ENCODE measurements at regions not wholly inside any gene's neighbourhood (a gene's known extent, or its start where the extent isn't known, plus 50 kb on each side); places are given as distances from the start of the nearest gene placed in this dataset.

DNA sequence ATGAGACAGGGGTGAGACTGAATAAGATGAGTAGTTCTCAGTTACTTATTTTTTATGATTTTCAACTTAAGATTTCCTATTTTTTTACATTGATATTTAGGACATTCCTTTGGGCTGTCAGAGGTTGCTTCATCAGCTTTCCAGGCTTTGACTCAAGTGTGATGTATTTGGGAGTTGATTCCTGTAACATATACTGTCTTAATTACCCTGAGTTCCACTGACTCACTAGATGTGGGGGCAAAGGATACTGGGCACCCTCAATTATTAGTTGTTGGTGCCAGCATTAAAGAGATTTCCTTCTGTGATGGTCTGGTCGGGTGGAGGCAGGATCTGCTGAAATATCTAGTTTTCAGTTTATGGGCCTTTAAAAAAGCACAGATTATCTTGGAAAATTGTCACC, 1535.8 kb downstream of the NLGN4Y start:
- H3K4me1 ChIP-seq (ENCODE audit: insufficient read depth) = no peaks in the 10 kb centered on the region
- no peaks in the 10 kb centered on the region for H3K27me3 Mint-ChIP-seq (ENCODE audit: insufficient read depth, low read depth, poor library complexity)
- no peak overlapping the region for H3K27ac Mint-ChIP-seq
- no peaks in the 10 kb centered on the region for H3K36me3 Mint-ChIP-seq (ENCODE audit: low read depth)
- no peak overlapping the region for H3K4me3 Mint-ChIP-seq
- no peak for TF ChIP-seq EZH2phosphoT487 (IDR thresholded peaks at IDR 0.05; ENCODE audit: unreplicated experiment)
- TF ChIP-seq EZH2 (IDR thresholded peaks at IDR 0.05; ENCODE audit: low read depth, unreplicated experiment) = no peak
- TF ChIP-seq STAT1 (IDR thresholded peaks at IDR 0.05; ENCODE audit: unreplicated experiment) = no peak
- no peak for TF ChIP-seq NANOG (IDR thresholded peaks at IDR 0.05; ENCODE audit: borderline replicate concordance)
- TF ChIP-seq JUNB (IDR thresholded peaks at IDR 0.05; ENCODE audit: unreplicated experiment) = no peak
- TF ChIP-seq ZNF331 (CRISPR knock-in tag; IDR thresholded peaks at IDR 0.05; ENCODE audit: low read depth) = no peak
- TF ChIP-seq, protein P1, sequence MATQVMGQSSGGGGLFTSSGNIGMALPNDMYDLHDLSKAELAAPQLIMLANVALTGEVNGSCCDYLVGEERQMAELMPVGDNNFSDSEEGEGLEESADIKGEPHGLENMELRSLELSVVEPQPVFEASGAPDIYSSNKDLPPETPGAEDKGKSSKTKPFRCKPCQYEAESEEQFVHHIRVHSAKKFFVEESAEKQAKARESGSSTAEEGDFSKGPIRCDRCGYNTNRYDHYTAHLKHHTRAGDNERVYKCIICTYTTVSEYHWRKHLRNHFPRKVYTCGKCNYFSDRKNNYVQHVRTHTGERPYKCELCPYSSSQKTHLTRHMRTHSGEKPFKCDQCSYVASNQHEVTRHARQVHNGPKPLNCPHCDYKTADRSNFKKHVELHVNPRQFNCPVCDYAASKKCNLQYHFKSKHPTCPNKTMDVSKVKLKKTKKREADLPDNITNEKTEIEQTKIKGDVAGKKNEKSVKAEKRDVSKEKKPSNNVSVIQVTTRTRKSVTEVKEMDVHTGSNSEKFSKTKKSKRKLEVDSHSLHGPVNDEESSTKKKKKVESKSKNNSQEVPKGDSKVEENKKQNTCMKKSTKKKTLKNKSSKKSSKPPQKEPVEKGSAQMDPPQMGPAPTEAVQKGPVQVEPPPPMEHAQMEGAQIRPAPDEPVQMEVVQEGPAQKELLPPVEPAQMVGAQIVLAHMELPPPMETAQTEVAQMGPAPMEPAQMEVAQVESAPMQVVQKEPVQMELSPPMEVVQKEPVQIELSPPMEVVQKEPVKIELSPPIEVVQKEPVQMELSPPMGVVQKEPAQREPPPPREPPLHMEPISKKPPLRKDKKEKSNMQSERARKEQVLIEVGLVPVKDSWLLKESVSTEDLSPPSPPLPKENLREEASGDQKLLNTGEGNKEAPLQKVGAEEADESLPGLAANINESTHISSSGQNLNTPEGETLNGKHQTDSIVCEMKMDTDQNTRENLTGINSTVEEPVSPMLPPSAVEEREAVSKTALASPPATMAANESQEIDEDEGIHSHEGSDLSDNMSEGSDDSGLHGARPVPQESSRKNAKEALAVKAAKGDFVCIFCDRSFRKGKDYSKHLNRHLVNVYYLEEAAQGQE (IDR thresholded peaks at IDR 0.05; ENCODE audit: unreplicated experiment) = no peak
- TF ChIP-seq POLR2AphosphoS5 (IDR thresholded peaks at IDR 0.05; ENCODE audit: low read depth) = no peak
- TF ChIP-seq, protein P2, sequence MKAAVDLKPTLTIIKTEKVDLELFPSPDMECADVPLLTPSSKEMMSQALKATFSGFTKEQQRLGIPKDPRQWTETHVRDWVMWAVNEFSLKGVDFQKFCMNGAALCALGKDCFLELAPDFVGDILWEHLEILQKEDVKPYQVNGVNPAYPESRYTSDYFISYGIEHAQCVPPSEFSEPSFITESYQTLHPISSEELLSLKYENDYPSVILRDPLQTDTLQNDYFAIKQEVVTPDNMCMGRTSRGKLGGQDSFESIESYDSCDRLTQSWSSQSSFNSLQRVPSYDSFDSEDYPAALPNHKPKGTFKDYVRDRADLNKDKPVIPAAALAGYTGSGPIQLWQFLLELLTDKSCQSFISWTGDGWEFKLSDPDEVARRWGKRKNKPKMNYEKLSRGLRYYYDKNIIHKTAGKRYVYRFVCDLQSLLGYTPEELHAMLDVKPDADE (IDR thresholded peaks at IDR 0.05) = no peak
- TF ChIP-seq, protein P3, sequence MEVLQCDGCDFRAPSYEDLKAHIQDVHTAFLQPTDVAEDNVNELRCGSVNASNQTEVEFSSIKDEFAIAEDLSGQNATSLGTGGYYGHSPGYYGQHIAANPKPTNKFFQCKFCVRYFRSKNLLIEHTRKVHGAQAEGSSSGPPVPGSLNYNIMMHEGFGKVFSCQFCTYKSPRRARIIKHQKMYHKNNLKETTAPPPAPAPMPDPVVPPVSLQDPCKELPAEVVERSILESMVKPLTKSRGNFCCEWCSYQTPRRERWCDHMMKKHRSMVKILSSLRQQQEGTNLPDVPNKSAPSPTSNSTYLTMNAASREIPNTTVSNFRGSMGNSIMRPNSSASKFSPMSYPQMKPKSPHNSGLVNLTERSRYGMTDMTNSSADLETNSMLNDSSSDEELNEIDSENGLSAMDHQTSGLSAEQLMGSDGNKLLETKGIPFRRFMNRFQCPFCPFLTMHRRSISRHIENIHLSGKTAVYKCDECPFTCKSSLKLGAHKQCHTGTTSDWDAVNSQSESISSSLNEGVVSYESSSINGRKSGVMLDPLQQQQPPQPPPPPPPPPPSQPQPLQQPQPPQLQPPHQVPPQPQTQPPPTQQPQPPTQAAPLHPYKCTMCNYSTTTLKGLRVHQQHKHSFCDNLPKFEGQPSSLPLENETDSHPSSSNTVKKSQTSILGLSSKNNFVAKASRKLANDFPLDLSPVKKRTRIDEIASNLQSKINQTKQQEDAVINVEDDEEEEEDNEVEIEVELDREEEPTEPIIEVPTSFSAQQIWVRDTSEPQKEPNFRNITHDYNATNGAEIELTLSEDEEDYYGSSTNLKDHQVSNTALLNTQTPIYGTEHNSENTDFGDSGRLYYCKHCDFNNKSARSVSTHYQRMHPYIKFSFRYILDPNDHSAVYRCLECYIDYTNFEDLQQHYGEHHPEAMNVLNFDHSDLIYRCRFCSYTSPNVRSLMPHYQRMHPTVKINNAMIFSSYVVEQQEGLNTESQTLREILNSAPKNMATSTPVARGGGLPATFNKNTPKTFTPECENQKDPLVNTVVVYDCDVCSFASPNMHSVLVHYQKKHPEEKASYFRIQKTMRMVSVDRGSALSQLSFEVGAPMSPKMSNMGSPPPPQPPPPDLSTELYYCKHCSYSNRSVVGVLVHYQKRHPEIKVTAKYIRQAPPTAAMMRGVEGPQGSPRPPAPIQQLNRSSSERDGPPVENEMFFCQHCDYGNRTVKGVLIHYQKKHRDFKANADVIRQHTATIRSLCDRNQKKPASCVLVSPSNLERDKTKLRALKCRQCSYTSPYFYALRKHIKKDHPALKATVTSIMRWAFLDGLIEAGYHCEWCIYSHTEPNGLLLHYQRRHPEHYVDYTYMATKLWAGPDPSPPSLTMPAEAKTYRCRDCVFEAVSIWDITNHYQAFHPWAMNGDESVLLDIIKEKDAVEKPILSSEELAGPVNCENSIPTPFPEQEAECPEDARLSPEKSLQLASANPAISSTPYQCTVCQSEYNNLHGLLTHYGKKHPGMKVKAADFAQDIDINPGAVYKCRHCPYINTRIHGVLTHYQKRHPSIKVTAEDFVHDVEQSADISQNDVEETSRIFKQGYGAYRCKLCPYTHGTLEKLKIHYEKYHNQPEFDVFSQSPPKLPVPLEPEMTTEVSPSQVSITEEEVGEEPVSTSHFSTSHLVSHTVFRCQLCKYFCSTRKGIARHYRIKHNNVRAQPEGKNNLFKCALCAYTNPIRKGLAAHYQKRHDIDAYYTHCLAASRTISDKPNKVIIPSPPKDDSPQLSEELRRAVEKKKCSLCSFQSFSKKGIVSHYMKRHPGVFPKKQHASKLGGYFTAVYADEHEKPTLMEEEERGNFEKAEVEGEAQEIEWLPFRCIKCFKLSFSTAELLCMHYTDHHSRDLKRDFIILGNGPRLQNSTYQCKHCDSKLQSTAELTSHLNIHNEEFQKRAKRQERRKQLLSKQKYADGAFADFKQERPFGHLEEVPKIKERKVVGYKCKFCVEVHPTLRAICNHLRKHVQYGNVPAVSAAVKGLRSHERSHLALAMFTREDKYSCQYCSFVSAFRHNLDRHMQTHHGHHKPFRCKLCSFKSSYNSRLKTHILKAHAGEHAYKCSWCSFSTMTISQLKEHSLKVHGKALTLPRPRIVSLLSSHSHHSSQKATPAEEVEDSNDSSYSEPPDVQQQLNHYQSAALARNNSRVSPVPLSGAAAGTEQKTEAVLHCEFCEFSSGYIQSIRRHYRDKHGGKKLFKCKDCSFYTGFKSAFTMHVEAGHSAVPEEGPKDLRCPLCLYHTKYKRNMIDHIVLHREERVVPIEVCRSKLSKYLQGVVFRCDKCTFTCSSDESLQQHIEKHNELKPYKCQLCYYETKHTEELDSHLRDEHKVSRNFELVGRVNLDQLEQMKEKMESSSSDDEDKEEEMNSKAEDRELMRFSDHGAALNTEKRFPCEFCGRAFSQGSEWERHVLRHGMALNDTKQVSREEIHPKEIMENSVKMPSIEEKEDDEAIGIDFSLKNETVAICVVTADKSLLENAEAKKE (CRISPR knock-in tag; IDR thresholded peaks at IDR 0.05) = no peak
- TF ChIP-seq, protein P4, sequence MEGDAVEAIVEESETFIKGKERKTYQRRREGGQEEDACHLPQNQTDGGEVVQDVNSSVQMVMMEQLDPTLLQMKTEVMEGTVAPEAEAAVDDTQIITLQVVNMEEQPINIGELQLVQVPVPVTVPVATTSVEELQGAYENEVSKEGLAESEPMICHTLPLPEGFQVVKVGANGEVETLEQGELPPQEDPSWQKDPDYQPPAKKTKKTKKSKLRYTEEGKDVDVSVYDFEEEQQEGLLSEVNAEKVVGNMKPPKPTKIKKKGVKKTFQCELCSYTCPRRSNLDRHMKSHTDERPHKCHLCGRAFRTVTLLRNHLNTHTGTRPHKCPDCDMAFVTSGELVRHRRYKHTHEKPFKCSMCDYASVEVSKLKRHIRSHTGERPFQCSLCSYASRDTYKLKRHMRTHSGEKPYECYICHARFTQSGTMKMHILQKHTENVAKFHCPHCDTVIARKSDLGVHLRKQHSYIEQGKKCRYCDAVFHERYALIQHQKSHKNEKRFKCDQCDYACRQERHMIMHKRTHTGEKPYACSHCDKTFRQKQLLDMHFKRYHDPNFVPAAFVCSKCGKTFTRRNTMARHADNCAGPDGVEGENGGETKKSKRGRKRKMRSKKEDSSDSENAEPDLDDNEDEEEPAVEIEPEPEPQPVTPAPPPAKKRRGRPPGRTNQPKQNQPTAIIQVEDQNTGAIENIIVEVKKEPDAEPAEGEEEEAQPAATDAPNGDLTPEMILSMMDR (conservative IDR thresholded peaks at IDR 0.05; ENCODE audit: low read depth in 2 of 2) = no peak
- no peak for TF ChIP-seq CREB1 (CRISPR knock-in tag; IDR thresholded peaks at IDR 0.05; ENCODE audit: low read depth)
- no peak for TF ChIP-seq ZNF114 (CRISPR knock-in tag; IDR thresholded peaks at IDR 0.05)
- no peak overlapping the region for H3K4me3 ChIP-seq
- H3K4me1 Mint-ChIP-seq = peaks cover 11% of the 10 kb centered on the region; the same call in 2 of the 3 replicates
- no peak overlapping the region for H3K4me2 ChIP-seq
- H4K20me1 ChIP-seq (replicated peaks; ENCODE audit: insufficient read depth) = no peaks in the 10 kb centered on the region
- H3K27ac ChIP-seq (ENCODE audit: low read depth) = no peak overlapping the region
- H2AFZ ChIP-seq = no peak overlapping the region
- H3K9me3 Mint-ChIP-seq = no peaks in the 10 kb centered on the region
- no peaks in the 10 kb centered on the region for H3K9me2 ChIP-seq (ENCODE audit: insufficient read depth)
- no peaks in the 10 kb centered on the region for H3K79me2 ChIP-seq (replicated peaks; ENCODE audit: insufficient read depth)
- H3F3A ChIP-seq (replicated peaks; ENCODE audit: low read depth) = no peaks in the 10 kb centered on the region
- no peaks in the 10 kb centered on the region for H3K36me3 ChIP-seq (ENCODE audit: insufficient read depth)
- H3K27me3 ChIP-seq (ENCODE audit: insufficient read depth) = no peaks in the 10 kb centered on the region
- ATAC-seq (no peak), DNase-seq (ENCODE audit: low spot score) (no peak)

Data from GM23338 (cell line).